ENCODE measurements at regions not wholly inside any gene's neighbourhood (a gene's known extent, or its start where the extent isn't known, plus 50 kb on each side); places are given as distances from the start of the nearest gene placed in this dataset.

- H3K4me2 ChIP-seq (ENCODE audit: control insufficient read depth, extremely low read depth, insufficient read depth, low read depth, low read length): no peak overlapping the region
- no peak for DNase-seq (ENCODE audit: low read depth, low spot score)
- H3K9me1 ChIP-seq (ENCODE audit: control insufficient read depth, extremely low read depth, insufficient read depth, low read length): no peaks in the 10 kb centered on the region
- peaks cover 6% of the 10 kb centered on the region for H3K9me3 ChIP-seq (ENCODE audit: control insufficient read depth, low read depth, low read length)
- H3K79me2 ChIP-seq (ENCODE audit: control insufficient read depth, insufficient read depth, low read length): no peaks in the 10 kb centered on the region
- no peaks in the 10 kb centered on the region for H3K4me1 ChIP-seq (ENCODE audit: control insufficient read depth, extremely low read depth, insufficient read depth, low read length)
- no peak overlapping the region for H3K4me3 ChIP-seq (ENCODE audit: control insufficient read depth in 2 of 3, extremely low read depth in 1 of 3, insufficient read depth in 2 of 3, low read depth in 1 of 3, low read length in 3 of 3)
- H4K20me1 ChIP-seq (ENCODE audit: control insufficient read depth, extremely low read depth, insufficient read depth, low read length): no peaks in the 10 kb centered on the region
- H3K9ac ChIP-seq (ENCODE audit: control insufficient read depth, extremely low read depth, insufficient read depth, low read length): no peak overlapping the region
- H2AFZ ChIP-seq (ENCODE audit: control insufficient read depth, low read length): no peak overlapping the region
- no peak overlapping the region for H3K27ac ChIP-seq (ENCODE audit: control insufficient read depth, insufficient read depth, low read length)
- no peaks in the 10 kb centered on the region for H3K27me3 ChIP-seq (ENCODE audit: control insufficient read depth, extremely low read depth, insufficient read depth, low read length)
- FAIRE-seq: no peak
- TF ChIP-seq EZH2 (IDR thresholded peaks at IDR 0.05; ENCODE audit: low read length): no peak
- dilution Hi-C loops (cut with MboI; ENCODE audit: extremely low pct_ligation_motif_present, low sequenced_read_pairs): no loop called here
- no peaks in the 10 kb centered on the region for H3K36me3 ChIP-seq (ENCODE audit: control insufficient read depth in 2 of 2, extremely low read depth in 1 of 2, insufficient read depth in 2 of 2, low read length in 2 of 2)
Observed at GRCh38 chr16:6548507-6548906, 784.1 kb upstream of the RBFOX1 start.

GRCh38 chr16:6547131-6547530 is 785.5 kb upstream of the RBFOX1 start:
- FAIRE-seq (no peak), DNase-seq (ENCODE audit: low read depth, low spot score) (no peak)
- H3K36me3 ChIP-seq (ENCODE audit: control insufficient read depth in 2 of 2, extremely low read depth in 1 of 2, insufficient read depth in 2 of 2, low read length in 2 of 2): no peaks in the 10 kb centered on the region
- H4K20me1 ChIP-seq (ENCODE audit: control insufficient read depth, extremely low read depth, insufficient read depth, low read length): no peaks in the 10 kb centered on the region
- no peaks in the 10 kb centered on the region for H3K9me1 ChIP-seq (ENCODE audit: control insufficient read depth, extremely low read depth, insufficient read depth, low read length)
- H3K4me1 ChIP-seq (ENCODE audit: control insufficient read depth, extremely low read depth, insufficient read depth, low read length): no peaks in the 10 kb centered on the region
- TF ChIP-seq, protein P1, sequence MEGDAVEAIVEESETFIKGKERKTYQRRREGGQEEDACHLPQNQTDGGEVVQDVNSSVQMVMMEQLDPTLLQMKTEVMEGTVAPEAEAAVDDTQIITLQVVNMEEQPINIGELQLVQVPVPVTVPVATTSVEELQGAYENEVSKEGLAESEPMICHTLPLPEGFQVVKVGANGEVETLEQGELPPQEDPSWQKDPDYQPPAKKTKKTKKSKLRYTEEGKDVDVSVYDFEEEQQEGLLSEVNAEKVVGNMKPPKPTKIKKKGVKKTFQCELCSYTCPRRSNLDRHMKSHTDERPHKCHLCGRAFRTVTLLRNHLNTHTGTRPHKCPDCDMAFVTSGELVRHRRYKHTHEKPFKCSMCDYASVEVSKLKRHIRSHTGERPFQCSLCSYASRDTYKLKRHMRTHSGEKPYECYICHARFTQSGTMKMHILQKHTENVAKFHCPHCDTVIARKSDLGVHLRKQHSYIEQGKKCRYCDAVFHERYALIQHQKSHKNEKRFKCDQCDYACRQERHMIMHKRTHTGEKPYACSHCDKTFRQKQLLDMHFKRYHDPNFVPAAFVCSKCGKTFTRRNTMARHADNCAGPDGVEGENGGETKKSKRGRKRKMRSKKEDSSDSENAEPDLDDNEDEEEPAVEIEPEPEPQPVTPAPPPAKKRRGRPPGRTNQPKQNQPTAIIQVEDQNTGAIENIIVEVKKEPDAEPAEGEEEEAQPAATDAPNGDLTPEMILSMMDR (optimal IDR thresholded peaks at IDR 0.05 in 1 of 3, IDR thresholded peaks at IDR 0.05 in 1 of 3, conservative IDR thresholded peaks at IDR 0.05 in 1 of 3; ENCODE audit: extremely low read depth in 1 of 3, insufficient read depth in 2 of 3, low read length in 3 of 3): no peak
- no peak for TF ChIP-seq EZH2 (IDR thresholded peaks at IDR 0.05; ENCODE audit: low read length)
- H3K9me3 ChIP-seq (ENCODE audit: control insufficient read depth, low read depth, low read length): peaks cover 4% of the 10 kb centered on the region
- H3K9ac ChIP-seq (ENCODE audit: control insufficient read depth, extremely low read depth, insufficient read depth, low read length): no peak overlapping the region
- H3K79me2 ChIP-seq (ENCODE audit: control insufficient read depth, insufficient read depth, low read length): no peaks in the 10 kb centered on the region
- no peak overlapping the region for H3K27ac ChIP-seq (ENCODE audit: control insufficient read depth, insufficient read depth, low read length)
- H3K27me3 ChIP-seq (ENCODE audit: control insufficient read depth, extremely low read depth, insufficient read depth, low read length): no peaks in the 10 kb centered on the region
- no peak overlapping the region for H2AFZ ChIP-seq (ENCODE audit: control insufficient read depth, low read length)
- no peak overlapping the region for H3K4me3 ChIP-seq (ENCODE audit: control insufficient read depth in 2 of 3, extremely low read depth in 1 of 3, insufficient read depth in 2 of 3, low read depth in 1 of 3, low read length in 3 of 3)
- dilution Hi-C loops (cut with MboI; ENCODE audit: extremely low pct_ligation_motif_present, low sequenced_read_pairs): no loop called here
- H3K4me2 ChIP-seq (ENCODE audit: control insufficient read depth, extremely low read depth, insufficient read depth, low read depth, low read length): no peak overlapping the region

DNA sequence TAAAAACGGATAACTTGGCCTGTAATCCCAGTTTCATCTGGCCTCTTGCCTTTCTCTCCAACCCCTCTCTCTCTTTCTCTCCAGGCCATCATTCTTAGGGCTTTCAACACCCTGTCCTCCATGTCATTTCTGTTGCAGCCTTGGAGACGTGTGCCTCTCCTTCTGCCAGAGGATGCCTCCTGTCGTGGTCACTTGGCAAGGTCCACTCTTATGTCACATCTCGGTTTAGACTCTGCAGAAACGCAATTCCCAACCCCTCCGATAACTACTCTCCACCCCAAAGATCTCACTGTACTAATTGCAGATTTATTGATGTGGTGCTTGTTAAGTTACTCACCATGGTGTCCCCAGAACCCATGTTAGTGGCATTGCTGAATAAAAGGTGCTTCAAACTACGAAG is 787.3 kb upstream of the RBFOX1 start:
- dilution Hi-C loops (cut with MboI; ENCODE audit: extremely low pct_ligation_motif_present, low sequenced_read_pairs): no loop called here
- Histone ChIP-seq H4K20me1 (ENCODE audit: control insufficient read depth, extremely low read depth, insufficient read depth, low read length) (no peaks in the 10 kb centered on the region), H3K9me3 (ENCODE audit: control insufficient read depth, low read depth, low read length) (peaks cover 4% of the 10 kb centered on the region), H2AFZ (ENCODE audit: control insufficient read depth, low read length) (no peak overlapping the region), H3K9me1 (ENCODE audit: control insufficient read depth, extremely low read depth, insufficient read depth, low read length) (no peaks in the 10 kb centered on the region), H3K79me2 (ENCODE audit: control insufficient read depth, insufficient read depth, low read length) (no peaks in the 10 kb centered on the region), H3K4me2 (ENCODE audit: control insufficient read depth, extremely low read depth, insufficient read depth, low read depth, low read length) (no peak overlapping the region), H3K27ac (ENCODE audit: control insufficient read depth, insufficient read depth, low read length) (no peak overlapping the region), H3K27me3 (ENCODE audit: control insufficient read depth, extremely low read depth, insufficient read depth, low read length) (no peaks in the 10 kb centered on the region), H3K9ac (ENCODE audit: control insufficient read depth, extremely low read depth, insufficient read depth, low read length) (no peak overlapping the region), H3K36me3 (ENCODE audit: control insufficient read depth in 2 of 2, extremely low read depth in 1 of 2, insufficient read depth in 2 of 2, low read length in 2 of 2) (no peaks in the 10 kb centered on the region), H3K4me1 (ENCODE audit: control insufficient read depth, extremely low read depth, insufficient read depth, low read length) (no peaks in the 10 kb centered on the region), H3K4me3 (ENCODE audit: control insufficient read depth in 2 of 3, extremely low read depth in 1 of 3, insufficient read depth in 2 of 3, low read depth in 1 of 3, low read length in 3 of 3) (no peak overlapping the region)
- DNase-seq (ENCODE audit: low read depth, low spot score): no peak
- TF ChIP-seq EZH2 (IDR thresholded peaks at IDR 0.05; ENCODE audit: low read length): no peak
- TF ChIP-seq, protein P1 (optimal IDR thresholded peaks at IDR 0.05 in 1 of 3, IDR thresholded peaks at IDR 0.05 in 1 of 3, conservative IDR thresholded peaks at IDR 0.05 in 1 of 3; ENCODE audit: extremely low read depth in 1 of 3, insufficient read depth in 2 of 3, low read length in 3 of 3): no peak
- no peak for FAIRE-seq

All from keratinocyte (primary cell).